IPS DF 19.7 (cell line): ENCODE measurements at regions not wholly inside any gene's neighbourhood (a gene's known extent, or its start where the extent isn't known, plus 50 kb on each side); places are given as distances from the start of the nearest gene placed in this dataset.

Source experiments
- DNase-seq: peaks from one replicate; pipeline ENCODE4 v3.0.0-alpha.2; 2013; ENCODE audit warnings: low read depth, low spot score

DNA sequence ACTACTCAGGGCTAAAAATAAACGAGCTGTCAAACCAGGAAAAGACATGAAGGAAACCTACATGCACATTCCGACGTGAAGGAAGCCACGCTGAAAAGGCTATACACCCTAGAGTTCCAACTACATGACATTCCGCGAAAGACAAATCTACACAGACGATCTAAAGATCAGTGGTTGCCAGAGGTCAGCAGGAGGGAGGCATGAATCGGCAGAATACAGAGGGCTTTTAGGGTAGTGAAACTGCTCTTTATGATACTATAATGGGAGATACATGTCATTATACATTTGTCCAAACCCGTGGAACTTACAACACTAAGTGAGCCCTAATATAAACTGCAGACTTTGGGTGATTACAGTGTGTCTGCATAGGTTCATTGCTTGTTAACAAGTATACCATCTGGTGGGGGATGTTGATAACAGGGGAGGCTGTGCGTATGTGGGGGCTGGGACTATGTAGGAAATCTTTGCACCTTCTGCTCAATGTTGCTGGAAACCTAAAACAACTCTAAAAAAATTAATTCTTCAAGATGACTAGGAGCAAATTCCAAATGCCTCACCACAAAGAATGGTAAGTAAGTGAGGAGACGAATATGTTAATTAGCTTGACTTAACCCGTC lies 132.2 kb upstream of the CDH4 start:
- DNase-seq = no peak

DNA sequence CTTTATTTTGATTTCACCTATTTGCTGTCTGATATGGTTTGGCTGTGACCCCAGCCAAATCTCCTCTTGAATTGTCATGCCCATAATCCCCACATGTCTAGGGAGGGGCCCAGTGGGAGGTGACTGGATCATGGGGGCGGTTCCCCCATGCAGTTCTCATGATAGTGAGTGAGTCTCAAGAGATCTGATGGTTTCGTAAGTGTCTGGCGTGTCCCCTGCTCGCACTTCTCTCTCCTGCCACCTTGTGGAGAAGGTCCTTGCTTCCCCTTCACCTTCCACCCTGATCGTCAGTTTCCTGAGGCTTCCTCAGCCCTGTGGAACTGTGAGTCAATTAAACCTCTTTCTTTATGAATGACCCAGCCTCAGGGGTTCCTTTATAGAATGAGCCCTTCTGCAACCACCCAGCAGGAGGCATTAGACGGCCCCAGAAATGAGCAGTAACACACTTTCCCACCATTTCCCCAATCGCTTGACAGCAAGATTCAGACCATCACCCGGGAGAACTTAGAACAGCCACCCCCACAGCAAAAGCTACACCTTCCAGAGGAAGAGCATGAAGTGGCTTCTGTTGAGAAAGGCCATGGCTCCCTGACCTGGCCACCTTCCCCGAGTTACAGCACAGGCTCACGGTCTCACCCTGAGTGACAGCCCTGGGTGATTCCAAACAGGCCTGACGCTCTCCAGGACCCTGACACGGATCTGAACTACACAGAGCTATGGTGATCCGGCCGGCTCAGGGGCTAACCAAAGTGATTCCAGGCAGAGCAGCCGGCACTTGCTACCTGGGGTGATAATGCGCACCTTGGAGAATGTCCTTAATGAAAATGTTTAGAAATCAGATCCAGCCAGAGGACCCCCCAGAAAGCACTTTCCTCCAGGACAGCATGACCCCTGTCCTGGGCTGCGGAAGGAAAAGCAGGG lies 131.2 kb upstream of the CDH4 start:
- DNase-seq = peak; percentile 54

DNA sequence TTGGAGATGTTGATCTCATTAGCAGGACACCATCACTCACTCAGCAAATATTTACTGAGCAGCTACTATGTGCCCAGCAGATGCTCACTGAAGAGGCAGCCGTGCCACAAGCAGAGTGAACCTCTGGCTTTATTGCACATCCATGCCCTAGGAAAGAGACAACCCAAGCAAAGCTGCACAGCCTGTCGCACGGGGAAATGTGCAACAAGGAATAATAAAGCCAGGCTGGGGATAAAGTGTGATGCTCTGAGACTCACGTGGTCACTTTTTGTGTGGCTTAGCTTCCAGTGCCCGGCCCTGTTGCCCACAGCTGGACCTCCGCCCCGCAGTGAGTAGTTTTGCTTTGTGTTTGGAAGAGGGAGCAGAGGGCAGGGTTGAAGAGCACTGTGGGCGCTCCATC lies 130.4 kb upstream of the CDH4 start:
- DNase-seq = no peak

DNA sequence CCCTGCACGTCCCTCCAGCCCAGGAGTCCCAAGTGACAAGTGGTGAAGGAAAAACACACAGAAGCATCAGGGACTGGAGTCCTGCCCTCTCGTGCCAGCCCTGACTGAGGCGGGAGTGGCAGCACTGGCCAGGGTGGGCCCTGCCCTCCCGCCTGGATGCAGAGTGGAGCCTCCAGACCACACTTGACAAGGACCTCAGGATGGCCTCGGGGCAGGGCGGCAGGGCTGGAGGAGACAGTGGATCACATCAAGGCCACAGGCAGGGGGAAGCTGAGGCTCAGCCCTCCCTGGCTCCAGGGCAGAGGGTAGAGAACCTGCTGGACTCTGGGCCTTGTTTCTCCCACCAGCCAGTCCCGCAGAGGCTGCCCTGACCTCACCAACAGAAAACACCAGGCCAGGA lies 128.8 kb upstream of the CDH4 start:
- no peak for DNase-seq

DNA sequence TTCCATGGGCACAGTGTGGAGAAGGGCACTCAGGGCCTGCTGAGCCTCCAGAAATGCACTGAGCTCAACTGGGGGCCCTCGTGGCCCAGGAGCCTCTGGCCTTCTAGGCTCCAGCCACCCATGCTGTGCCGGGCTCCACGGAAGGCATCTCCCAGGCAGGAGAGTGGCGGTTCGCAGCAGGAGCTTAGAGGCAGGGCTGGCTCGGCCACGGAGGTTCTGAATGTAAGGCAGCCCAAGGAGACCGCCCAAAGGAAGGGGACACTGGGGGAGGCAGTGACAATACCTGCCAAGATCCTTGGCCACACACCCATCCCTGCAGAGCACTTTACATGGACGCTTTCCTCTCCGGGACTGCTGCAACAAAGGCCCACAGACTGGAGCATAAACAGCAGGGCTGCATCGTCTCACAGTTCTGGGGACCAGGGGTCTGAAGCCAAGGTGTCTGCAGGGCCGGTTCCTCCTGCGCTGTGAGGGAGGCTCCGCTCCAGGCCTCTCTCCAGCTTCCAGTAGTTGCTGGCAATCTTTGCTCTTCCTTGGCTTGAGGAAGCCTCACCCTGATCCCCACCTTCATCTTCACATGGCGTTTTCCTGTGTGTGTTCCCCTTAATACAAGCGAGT lies 128.2 kb upstream of the CDH4 start:
- no peak for DNase-seq

DNA sequence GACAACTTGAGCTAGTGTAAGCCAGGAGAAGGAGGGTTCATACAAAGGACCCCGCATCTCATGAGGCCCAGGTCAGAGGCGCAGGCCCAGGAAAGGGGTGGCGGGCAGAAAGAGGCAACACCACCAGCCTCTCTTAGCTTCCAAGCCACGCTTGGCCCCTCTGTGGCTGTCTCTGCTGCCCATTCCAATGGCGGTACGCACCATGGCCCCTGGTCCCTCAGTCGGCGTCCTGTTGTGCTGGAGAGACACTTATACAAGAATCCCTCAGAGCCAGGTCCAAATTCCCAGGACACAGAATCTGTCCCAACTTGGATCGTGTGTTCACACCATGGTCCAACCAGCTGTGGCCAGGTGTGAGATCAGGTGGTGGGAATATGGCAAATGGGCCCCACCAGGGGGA lies 127.0 kb upstream of the CDH4 start:
- no peak for DNase-seq

DNA sequence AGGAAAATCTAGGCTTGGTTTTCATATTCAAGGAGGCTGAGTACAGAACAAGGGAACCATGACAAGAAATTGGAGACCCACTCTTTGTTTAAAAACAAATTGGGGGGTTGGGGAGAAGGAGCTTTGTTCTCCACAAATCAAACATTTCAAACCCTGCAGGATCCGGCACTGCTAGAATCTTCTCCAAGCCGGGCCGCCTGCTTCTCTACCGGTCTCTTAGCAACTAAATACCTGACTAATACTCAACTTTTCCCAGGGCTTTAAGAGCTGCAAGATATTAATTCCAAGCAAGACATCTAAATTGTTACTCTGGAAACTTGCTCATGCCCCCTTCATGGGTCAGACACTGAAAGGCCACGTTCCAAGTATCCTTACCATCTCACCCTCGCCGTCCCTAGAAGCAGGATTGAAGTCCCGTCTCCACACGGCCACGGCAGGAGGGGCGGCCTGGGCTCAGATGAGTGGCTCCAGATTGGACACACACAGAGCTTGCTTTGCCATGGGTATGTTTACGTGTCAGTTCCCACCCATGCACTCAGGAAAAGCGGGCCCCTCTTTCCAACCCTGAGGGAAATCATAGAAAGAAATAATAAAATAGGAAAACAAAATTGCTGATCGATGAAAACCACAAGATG lies 126.4 kb upstream of the CDH4 start:
- DNase-seq = no peak

DNA sequence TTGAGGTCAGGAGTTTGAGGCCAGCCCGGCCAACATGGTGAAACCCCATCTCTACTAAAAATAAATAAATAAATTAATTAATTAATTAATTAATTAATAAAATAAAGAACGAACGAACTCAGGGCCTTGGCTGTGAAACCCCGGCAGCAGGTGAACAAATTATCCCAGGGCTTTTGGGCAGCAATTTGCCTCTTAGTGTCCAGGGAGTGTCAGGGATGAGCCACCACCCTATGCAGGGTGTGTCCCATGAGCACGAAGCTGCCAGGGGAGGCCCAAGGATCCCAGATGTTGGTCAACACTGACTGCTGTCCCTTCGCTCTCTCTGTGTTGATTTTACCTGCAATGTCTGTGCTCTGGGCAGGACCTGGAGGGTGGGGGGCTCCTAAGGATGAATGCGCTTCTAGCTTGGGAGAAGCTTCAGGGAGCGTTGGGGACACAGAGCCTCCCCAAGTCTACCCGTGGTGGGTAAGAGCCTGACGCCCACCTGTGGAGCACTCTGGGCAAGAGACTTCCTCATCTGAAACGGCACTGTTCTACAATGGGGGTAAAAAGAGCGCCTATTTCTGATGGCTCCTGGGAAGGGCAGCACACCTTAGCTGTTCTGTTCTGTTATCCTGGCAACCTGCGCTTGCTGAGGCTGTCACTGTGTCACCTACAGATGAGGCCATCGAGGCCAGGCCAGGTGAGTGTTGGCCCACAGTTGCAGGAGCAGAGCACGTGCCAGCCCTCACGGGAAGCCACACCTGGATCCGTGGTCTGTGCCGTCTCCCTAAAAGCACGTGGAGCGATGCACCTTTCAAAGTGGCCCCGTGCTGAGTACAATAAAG lies 125.5 kb upstream of the CDH4 start:
- no peak for DNase-seq

DNA sequence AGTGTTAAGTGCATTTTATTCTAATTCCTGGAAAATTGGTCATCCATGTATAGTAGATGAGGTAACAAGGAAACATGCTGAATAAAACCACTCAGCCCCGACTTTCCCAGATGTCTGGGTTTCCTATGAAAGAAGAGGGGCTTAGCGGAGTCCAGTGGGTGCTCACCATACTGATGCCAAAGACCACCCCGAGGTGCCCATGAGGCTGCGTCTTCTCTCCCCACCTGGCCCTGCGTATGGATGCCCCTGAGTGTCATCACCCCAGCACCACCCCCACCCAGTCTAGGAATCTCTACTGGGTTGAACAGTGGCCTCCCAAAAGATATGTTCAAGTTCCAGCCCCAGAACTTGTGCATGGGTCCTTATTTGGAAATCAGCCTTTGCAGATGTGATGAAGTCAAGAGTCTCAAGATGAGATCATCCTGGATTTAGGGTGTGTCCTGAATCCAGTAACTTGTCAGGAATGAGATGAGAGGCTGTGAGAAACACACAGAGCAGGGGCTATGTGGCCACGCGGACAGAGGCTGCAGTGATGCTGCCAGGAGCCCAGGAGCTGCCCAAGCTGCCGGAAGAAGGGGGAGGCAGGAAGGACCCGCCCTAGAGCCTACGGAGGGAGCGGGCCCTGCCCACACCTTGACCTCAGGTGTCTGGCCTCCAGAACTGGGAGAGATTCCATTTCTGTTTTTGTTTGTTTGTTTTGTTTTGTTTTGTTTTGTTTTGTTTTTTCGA lies 124.6 kb upstream of the CDH4 start:
- no peak for DNase-seq

DNA sequence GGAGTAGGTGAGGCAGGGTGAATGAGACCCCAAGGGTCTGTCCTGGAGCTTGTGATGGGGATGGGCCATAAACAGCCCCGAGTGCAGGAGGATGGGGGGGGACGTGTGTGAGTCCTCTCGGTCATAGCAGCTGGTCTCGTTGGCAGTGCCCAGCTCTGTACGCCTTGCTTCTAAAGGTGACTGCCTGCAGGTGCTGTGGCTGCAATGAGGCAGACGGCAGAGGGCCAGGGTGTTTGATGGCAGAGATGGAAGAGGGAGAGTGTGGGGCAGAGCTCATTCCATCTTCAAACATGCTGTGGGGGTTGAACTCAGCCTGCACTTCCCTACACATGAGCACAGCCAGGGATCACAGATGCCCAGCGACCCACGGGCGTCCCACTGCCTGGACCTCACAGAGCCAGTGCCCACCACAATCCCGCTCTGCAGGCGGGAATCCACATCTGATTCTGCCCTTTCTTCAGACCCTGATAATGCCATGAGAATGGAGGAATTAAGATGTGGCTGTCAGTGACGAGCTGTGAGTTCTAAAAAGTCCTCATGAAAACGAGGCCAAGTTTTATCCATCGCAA lies 123.3 kb upstream of the CDH4 start:
- DNase-seq = no peak

DNA sequence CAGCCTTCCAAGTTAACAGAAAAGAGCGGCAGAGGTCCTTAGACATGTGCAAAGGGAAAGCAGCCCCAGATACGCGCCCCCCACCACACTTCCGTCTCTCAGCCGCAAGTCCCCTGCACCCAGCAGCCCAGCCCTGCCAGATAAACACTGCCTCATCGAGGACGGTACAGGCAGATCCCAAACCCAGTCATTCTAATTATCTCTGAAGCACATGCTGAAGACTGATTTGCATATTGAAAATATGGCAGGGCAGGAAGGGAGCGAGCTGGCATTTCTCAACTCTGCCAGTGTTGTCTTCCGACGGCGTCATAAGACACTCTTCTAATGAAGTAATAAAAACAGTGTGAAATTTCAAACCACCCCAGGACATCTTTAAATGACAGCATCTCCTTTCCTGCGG lies 122.8 kb upstream of the CDH4 start:
- DNase-seq = no peak

DNA sequence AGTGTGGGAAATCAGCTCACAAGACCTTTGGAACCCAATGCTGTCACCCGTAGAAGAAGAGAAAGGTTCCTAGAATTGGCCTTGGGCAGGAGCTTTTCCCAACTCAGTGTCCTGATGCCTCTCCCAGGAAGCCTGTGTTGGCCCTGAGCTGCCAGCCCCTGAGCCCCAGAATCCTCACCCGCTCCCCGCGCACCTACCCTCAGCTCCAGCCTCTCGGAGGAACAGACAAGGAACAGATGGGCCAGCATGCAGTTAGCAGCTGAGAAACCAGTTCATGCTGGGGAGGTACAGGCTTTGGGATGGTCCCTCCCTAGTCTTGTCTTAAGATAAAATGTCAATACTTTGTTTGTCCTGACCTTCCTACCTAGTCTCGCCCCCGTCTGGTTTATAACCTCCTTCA lies 121.9 kb upstream of the CDH4 start:
- no peak for DNase-seq

DNA sequence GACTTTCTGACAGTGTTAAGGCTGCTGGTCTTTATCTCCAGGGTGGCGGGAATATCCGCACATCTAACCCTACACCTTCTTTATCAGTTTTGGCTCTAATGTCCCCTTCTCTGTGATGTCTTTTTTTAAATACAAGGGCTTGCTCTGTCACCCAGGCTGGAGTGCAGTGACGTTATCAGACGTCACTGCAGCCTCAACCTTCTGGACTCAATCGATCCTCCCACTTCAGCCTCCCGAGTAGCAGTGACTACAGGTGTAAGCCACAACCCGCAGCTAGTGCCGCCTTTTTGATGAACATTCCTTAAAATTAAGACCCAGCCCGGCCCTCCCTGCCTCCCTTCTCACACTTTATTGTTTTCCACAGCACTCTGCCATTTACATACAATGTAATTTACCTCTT lies 120.1 kb upstream of the CDH4 start:
- DNase-seq = no peak

DNA sequence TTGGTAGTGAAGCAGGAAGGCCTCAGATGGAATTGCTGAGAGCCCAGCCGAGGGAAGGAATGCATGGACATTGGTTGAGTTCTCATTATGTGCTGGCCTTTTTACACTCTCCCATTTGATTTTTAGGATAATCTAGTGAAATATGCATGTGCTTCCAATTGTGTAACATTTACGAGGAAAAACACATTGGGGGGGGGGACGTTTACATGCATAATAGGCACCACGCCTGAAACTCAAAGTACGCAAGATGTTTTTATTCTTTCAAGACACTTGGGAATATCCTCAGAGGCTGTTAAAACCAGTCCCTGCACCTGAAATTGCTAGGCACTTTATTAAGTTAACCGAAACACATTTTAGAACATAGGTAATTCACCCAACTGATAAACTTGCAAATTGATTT lies 118.5 kb upstream of the CDH4 start:
- no peak for DNase-seq

DNA sequence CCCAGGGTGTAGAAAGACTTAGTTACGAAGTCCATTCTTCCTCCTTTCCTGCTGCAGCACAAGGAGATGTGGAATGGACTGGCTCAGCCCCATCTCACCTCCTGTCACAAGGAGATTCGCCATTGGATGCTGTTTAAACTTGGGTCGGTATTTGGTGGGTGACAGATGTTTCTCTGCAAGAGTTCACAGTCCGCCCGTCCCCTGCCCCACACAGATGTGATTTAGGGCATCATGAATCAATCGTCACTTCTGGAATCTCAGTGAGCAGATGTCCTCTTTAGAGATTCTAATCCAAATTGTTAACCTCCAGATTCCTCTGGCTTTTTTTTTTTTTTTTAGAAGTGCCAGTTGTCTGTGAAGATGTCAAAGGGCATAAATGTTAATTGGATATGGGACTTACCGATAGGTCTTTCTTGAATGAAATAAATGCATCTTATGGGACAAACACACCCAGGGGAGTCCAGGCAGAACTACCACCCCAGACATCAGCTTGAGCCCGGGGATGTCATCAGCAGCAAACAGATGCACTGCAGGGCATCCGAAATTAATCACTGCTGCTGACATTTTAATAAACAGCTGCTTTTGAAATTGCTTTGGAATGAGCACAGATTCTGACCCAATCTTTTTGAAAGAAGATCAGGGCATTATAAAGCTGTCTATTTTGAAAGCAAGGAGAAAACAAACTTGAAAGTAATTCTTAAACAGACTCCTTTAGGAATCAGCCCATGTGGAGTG lies 117.6 kb upstream of the CDH4 start:
- no peak for DNase-seq

DNA sequence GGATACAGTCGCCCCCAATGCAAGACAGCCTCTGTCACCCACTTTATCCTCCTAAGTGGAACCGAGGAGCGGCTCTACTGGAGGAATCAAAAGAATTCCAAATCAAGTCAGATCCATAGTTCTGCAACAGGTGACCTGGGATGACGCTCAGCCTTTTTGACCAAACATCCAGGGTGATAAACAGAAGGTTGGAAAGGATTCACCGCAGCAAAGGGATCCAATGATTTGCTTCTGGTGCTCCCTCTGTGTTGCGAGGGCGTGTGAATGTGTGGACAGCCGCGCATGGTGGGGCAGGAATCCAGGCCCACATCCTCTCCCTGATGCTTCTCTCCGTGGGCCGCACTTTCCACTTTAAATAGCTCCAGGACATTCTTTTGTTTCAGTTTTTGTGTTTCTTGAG lies 116.8 kb upstream of the CDH4 start:
- no peak for DNase-seq

DNA sequence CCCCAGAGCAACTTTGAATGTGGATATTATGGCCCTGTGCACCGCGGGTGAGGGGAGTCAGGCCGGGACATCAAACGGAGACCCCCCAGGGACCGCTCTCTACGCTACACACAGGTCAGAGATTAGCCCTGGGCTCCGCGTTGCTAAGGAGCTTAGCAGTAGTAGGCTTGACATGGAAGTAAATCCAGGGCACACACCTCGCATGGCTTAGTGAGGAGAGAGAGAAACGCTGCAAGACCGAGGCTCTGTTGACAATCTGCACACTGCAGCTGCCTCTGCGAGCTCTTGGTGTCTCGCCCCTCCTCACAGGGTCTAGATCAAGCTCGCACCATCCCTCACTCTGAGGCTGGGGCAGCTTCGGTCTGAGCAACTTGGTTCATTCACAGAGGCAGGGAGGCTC lies 116.1 kb upstream of the CDH4 start:
- no peak for DNase-seq

DNA sequence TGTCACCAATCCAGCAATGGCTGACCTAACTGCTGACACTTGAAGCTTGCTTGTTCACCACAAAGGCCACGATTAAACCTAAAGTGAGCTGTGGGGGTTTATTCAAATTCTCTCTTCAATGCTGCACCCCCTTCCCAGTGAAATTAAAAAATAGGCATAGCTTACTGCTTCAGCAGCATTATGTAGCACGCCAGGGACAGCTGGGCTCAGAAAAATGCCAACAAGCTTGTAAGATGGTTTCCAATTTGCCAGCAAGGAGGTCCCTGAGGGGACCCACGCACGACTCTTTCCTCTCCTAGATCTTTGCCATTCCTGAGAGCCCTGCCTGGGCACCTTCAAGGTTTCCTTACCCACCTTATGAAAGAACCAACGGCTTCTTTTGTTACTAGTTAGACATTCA lies 113.5 kb upstream of the CDH4 start:
- no peak for DNase-seq

DNA sequence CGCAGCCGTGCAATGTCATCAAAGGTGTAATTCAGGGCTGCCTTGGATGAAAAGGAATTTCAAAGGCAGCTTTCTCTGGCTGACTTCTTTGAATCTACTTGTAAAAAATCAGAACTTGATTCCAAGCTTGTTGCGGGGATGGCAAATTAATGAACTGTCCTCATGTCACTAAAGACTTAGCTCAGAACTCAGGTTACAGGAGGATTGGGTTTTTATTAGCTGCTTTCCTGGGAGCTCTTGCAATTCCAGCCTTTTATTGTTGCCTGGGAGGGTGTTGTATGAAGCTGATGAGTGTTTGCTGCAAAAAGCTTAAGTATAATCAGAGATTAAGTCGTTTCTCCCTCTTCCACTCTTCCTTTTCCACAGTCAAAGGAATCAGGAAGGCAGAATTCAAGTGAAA lies 113.0 kb upstream of the CDH4 start:
- no peak for DNase-seq

DNA sequence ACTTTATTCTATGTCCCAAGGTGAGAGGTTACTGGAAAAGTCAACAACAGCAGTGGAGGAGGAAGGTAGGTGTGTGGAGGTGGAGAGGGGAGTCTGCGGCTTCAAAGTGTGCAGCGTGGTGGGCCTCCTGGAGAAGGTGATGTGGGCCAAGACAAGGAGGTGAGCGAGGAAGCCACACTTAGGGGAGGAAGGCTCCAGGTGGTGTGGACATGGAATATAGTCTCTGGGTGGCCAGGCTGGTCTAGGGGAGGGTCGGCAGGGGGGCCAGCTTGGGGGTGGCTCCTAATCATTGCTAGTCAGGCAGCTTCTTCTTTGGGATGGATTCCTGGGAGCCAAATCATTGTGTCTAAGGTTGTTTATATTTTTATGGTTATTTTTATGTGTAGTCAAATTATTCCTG lies 111.5 kb upstream of the CDH4 start:
- no peak for DNase-seq
